Panc1 (cell line): ENCODE measurements at regions not wholly inside any gene's neighbourhood (a gene's known extent, or its start where the extent isn't known, plus 50 kb on each side); places are given as distances from the start of the nearest gene placed in this dataset.

Experiments
- ATAC-seq: fragments of 200-7000 bp; cut with Tn5 transposase; 2 replicates; pipeline ENCODE4 v1.9.1; 2020; ENCODE audit warnings: mild to moderate bottlenecking, moderate library complexity
- BruUV-seq: library from RNA; stranded (reverse); fragments of 400-500 nt; replicated peaks from 2 replicates; lab custom pipeline; 2021; lab: Mats Ljungman, UMichigan
- CTCF ChIA-PET: fragments of 300-600 bp; sonication (Branson Sonifier 250); formaldehyde crosslinking; loops from one replicate; lab custom pipeline; 2022; ENCODE audit warnings: antibody characterized with exemption; lab: Charles Lee
- POLR2A ChIA-PET: fragments of 300-600 bp; sonication (Branson Sonifier 250); formaldehyde crosslinking; loops from one replicate; lab custom pipeline; 2022; ENCODE audit warnings: antibody characterized with exemption; lab: Charles Lee
- DNase-seq: peaks from one replicate; pipeline ENCODE4 v3.0.0-alpha.2; 2010; ENCODE audit warnings: low read depth, low spot score
- H3K27ac ChIP-seq: 2 replicates; pipeline ENCODE4 v1.5.1; 2011; ENCODE audit warnings: mild to moderate bottlenecking, low read length, inconsistent platforms
- H3K27me3 ChIP-seq: fragments of 200-500 bp; sonication (Bioruptor generic); 2 replicates; pipeline ENCODE4 v1.6.0; 2014; ENCODE audit warnings: low read length, inconsistent platforms; ENCODE audit not compliant: control insufficient read depth, insufficient read depth
- H3K36me3 ChIP-seq: fragments of 200-500 bp; sonication (Bioruptor generic); 2 replicates; pipeline ENCODE4 v1.5.1; 2014; ENCODE audit warnings: inconsistent platforms, mild to moderate bottlenecking, low read length, moderate library complexity; ENCODE audit not compliant: control insufficient read depth, insufficient read depth
- H3K4me1 ChIP-seq: 2 replicates; pipeline ENCODE4 v1.5.1; 2011; ENCODE audit warnings: inconsistent platforms, mild to moderate bottlenecking, low read length, moderate library complexity; ENCODE audit not compliant: control insufficient read depth, insufficient read depth
- H3K4me3 ChIP-seq, 2 experiments: 2 replicates each; pipeline ENCODE4 v1.5.1; 2011 to 2012; ENCODE audit warnings: low read depth in 2 of 2, low read length in 2 of 2, mild to moderate bottlenecking in 2 of 2, inconsistent platforms in 1 of 2, moderate library complexity in 1 of 2
- H3K9me3 ChIP-seq: fragments of 200-500 bp; sonication (Bioruptor generic); 2 replicates; pipeline ENCODE4 v1.5.1; 2014; ENCODE audit warnings: low read depth, mild to moderate bottlenecking, inconsistent platforms, low read length, moderate library complexity; ENCODE audit not compliant: control insufficient read depth, insufficient read depth
- CTCF ChIP-seq: fragments of 450-650 bp; IDR thresholded peaks from 2 replicates; pipeline ENCODE4 v1.5.1; 2017; ENCODE audit warnings: mild to moderate bottlenecking
- POLR2AphosphoS5 ChIP-seq: IDR thresholded peaks from 2 replicates; pipeline ENCODE4 v1.6.1; 2012; ENCODE audit warnings: mild to moderate bottlenecking, low read depth, low read length, moderate library complexity
- REST ChIP-seq, 2 experiments: IDR thresholded peaks; 2 replicates each; pipeline ENCODE4 v1.6.1; 2011 to 2012; ENCODE audit warnings: low read depth in 2 of 2, control low read depth in 1 of 2, low read length in 1 of 2, mild to moderate bottlenecking in 1 of 2, moderate library complexity in 1 of 2; ENCODE audit not compliant: insufficient read depth in 1 of 2
- SIN3A ChIP-seq: IDR thresholded peaks from 2 replicates; pipeline ENCODE4 v1.6.1; 2012; ENCODE audit warnings: low read depth, mild to moderate bottlenecking, low read length, moderate library complexity, borderline replicate concordance; ENCODE audit not compliant: insufficient read depth
- TCF7L2 ChIP-seq: IDR thresholded peaks from 2 replicates; pipeline ENCODE4 v1.6.1; 2011; ENCODE audit warnings: mild to moderate bottlenecking, low read depth, low read length, inconsistent platforms
- in situ Hi-C: cut with HindIII; loops from 2 replicates; pipeline ENCODE4 v1.10.0; 2016; ENCODE audit warnings: low sequenced_read_pairs, low pct_unique_long_range_greater_than_20kb
- intact Hi-C: fragments of 100-400 bp; cut with micrococcal nuclease; formaldehyde crosslinking; loops from one replicate; pipeline ENCODE4 v1.10.0; 2022; ENCODE audit not compliant: unreplicated experiment

DNA sequence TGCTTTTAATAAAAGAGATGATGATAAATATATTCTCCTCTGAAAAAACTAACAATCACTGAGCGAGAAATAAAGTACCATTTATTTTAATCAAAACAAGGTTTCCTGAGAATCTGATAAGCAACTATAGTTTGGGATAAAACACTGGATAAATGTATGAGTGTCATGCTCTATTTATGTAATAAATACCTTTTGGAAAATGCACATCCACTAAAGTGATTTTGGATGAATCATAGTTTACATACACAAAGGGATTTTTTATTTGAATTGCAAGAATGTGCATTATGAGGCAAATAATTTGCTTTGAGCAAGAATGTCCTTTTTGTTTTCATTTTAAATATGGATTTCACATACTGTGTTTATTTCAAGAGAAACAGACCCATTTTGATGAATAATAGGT lies 1483.5 kb downstream of the MRPL39 start:
- intact Hi-C loops, result no loop called here
- ChIA-PET CTCF (no interaction called here), POLR2A (no interaction called here)
- no peak overlapping the region for H3K4me3 ChIP-seq
- ATAC-seq, result no peak
- H3K4me1 ChIP-seq, result no peaks in the 10 kb centered on the region
- H3K36me3 ChIP-seq, result no peaks in the 10 kb centered on the region
- no peak overlapping the region for H3K27ac ChIP-seq
- no peak for TF ChIP-seq POLR2AphosphoS5
- no peak for TF ChIP-seq REST (IDR thresholded peaks at IDR 0.05; ENCODE audit: insufficient read depth in 1 of 2, low read depth in 2 of 2, low read length in 1 of 2)
- no peak for TF ChIP-seq CTCF
- TF ChIP-seq TCF7L2, result no peak
- TF ChIP-seq SIN3A, result no peak
- no peak for DNase-seq
- H3K27me3 ChIP-seq, result no peaks in the 10 kb centered on the region
- in situ Hi-C loops, result no loop called here
- no TSS peak for BruUV-seq
- no peaks in the 10 kb centered on the region for H3K9me3 ChIP-seq

DNA sequence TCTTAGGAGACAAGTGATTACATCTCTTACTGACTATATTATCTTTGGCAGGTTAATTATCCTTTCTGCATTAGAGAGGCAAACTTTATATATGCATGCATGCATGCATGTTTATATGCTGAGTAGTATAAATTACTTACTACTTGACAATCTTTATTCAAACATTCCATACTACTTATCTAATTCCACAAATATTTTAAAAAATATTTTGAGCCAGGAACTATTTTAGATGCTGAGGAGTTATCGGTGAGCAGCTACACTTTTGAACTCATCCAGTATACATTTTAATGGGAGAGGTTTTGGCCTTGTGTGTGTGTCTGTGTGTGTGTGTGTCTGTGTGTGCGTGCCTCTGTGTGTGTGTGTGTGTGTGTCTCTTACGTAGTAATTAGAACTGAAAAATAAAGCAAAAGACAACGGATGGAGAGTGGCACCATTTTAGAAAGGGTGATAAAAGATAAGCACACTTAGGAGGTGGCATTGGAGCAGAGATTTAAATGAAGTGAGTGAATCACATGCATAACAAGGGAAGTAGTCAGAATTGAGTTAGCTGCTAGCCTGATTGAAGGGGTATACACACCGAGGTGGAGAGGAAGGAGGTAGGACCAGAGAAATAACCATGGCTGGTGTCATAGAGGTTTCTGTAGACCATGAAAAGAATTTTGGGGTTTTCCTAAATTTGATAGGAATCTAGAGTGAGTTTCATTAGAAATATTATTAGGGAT lies 1488.4 kb downstream of the MRPL39 start:
- TF ChIP-seq REST (IDR thresholded peaks at IDR 0.05; ENCODE audit: insufficient read depth in 1 of 2, low read depth in 2 of 2, low read length in 1 of 2) (no peak), CTCF (no peak), SIN3A (no peak), TCF7L2 (no peak), POLR2AphosphoS5 (no peak)
- DNase-seq, result no peak
- POLR2A ChIA-PET, result no interaction called here
- no peak for ATAC-seq
- CTCF ChIA-PET, result no interaction called here
- Histone ChIP-seq H3K4me1 (no peaks in the 10 kb centered on the region), H3K4me3 (no peak overlapping the region), H3K36me3 (no peaks in the 10 kb centered on the region), H3K9me3 (no peaks in the 10 kb centered on the region), H3K27me3 (no peaks in the 10 kb centered on the region), H3K27ac (no peak overlapping the region)
- in situ Hi-C loops (no loop called here), intact Hi-C loops (no loop called here)
- no TSS peak for BruUV-seq
